ENCODE measurements at regions not wholly inside any gene's neighbourhood (a gene's known extent, or its start where the extent isn't known, plus 50 kb on each side); places are given as distances from the start of the nearest gene placed in this dataset.

GRCh38 chr6:12233693-12234571, 56.2 kb upstream of the EDN1 start:
- TF ChIP-seq CTCF (IDR thresholded peaks at IDR 0.05; ENCODE audit: insufficient read depth, low read length) (peak; percentile 31), POLR2AphosphoS5 (IDR thresholded peaks at IDR 0.05; ENCODE audit: low read depth) (no peak), SPI1 (IDR thresholded peaks at IDR 0.05; ENCODE audit: borderline replicate concordance, low read depth) (peak; percentile 86), REST (IDR thresholded peaks at IDR 0.05; ENCODE audit: insufficient replicate concordance, low read depth) (no peak)

Measured in HL-60 (cell line).